ENCODE measurements at regions not wholly inside any gene's neighbourhood (a gene's known extent, or its start where the extent isn't known, plus 50 kb on each side); places are given as distances from the start of the nearest gene placed in this dataset.

DNA sequence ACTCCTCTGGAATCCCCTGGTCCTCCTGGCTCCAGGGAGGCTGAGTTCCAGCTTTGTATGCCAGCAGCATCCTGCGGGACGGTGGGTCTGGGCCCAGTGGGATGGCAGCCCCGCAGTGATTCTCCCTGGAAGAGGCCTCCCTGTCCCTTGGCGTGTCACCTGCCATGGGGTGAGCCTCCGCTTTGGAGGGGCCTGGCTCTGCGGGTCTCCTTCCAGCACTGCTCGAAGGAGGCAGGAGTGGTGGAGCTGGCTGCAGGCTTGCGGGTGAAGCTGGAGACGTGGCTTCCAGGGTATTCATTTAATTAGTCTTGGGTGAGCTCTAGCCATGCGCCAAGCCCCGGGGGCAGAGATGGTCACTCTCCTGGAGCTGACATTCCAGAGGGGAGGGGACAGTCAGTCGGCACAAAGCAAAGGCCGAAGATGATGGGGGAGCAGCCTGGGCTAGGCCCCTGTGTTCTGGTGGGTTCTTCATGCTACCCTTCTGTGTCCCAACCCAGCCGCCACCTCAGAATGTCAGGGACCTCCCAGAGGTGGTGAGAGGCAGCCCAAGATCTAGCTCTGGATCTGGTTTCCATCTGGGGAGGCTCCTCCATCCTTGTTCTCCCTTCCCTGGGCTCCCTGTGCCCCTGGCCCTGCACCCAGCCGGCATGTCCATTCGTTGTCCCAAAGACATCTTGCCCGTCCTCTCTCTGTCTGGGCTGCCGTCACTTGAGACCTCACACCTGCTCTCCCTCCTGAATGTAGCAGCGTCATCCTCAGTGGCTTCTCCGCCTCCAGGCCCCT is 1332.5 kb downstream of the BRD1 start:
- H3K9me3 ChIP-seq (ENCODE audit: insufficient read depth, low read depth, low read length) = no peaks in the 10 kb centered on the region
- no peaks in the 10 kb centered on the region for H3K4me1 ChIP-seq (ENCODE audit: insufficient read depth, low read length, poor library complexity, severe bottlenecking)
- H4K20me1 ChIP-seq (ENCODE audit: insufficient read depth, low read length, poor library complexity, severe bottlenecking) = no peaks in the 10 kb centered on the region
- no peaks in the 10 kb centered on the region for H3K27me3 ChIP-seq (ENCODE audit: insufficient read depth, low read length, poor library complexity, severe bottlenecking)
- H3K4me2 ChIP-seq (ENCODE audit: low read depth, low read length, poor library complexity, severe bottlenecking) = no peak overlapping the region
- no peak overlapping the region for H3K9ac ChIP-seq (ENCODE audit: low read depth, low read length, poor library complexity, severe bottlenecking)
- H3F3A ChIP-seq (ENCODE audit: low read depth) = no peaks in the 10 kb centered on the region
- no peaks in the 10 kb centered on the region for H3K79me2 ChIP-seq (ENCODE audit: insufficient read depth, low read length)
- no peak overlapping the region for H3K4me3 ChIP-seq (ENCODE audit: low read length, poor library complexity, severe bottlenecking)
- TF ChIP-seq EZH2phosphoT487 (IDR thresholded peaks at IDR 0.05; ENCODE audit: borderline replicate concordance) (no peak), CTCF (conservative IDR thresholded peaks at IDR 0.05; ENCODE audit: low read length) (no peak)
- H2AFZ ChIP-seq (ENCODE audit: low read length) = no peak overlapping the region
- no peaks in the 10 kb centered on the region for H3K9me2 ChIP-seq (replicated peaks; ENCODE audit: low read depth, low read length)
- no peaks in the 10 kb centered on the region for H3K36me3 ChIP-seq (ENCODE audit: insufficient read depth, low read length)

DNA sequence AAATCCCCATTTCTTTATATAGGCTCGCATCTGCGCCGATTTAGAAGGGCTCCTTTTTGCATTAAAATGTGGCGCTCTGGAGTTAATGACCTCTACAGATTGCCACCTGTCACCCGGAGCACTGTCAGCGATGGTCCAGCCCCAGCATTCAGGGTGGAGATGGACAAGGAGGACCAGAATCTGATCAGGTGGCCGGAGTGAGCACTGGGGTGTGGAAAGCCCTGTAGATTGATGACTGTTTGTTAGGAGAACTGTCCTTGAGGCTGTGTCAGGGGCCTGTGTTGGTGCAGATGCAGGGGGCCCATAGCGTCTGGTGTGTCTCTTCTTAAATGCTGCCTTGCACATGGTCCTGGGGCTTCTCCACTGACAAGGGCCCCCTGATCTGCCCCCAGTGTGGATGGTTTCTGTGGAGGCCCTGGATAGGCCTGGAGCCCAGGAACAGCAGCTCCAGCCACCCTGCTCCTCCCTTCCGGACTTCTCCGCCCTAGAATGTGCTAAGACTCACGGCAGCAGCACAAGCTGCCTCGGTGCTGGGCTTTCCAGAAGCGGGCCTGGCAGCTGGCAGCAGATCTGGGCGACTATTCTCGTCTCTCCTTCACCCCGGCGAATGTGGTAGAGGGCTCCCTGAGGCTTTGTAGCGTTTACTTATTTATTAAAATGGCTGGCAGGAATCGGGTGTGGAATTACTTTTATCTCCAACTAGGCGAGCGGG is 1333.3 kb downstream of the BRD1 start:
- H4K20me1 ChIP-seq (ENCODE audit: insufficient read depth, low read length, poor library complexity, severe bottlenecking) = no peaks in the 10 kb centered on the region
- no peaks in the 10 kb centered on the region for H3K27me3 ChIP-seq (ENCODE audit: insufficient read depth, low read length, poor library complexity, severe bottlenecking)
- TF ChIP-seq EZH2phosphoT487 (IDR thresholded peaks at IDR 0.05; ENCODE audit: borderline replicate concordance) = no peak
- no peak for TF ChIP-seq CTCF (conservative IDR thresholded peaks at IDR 0.05; ENCODE audit: low read length)
- no peak overlapping the region for H3K9ac ChIP-seq (ENCODE audit: low read depth, low read length, poor library complexity, severe bottlenecking)
- H3K36me3 ChIP-seq (ENCODE audit: insufficient read depth, low read length) = no peaks in the 10 kb centered on the region
- no peak overlapping the region for H3K4me3 ChIP-seq (ENCODE audit: low read length, poor library complexity, severe bottlenecking)
- no peaks in the 10 kb centered on the region for H3K9me3 ChIP-seq (ENCODE audit: insufficient read depth, low read depth, low read length)
- H3K4me2 ChIP-seq (ENCODE audit: low read depth, low read length, poor library complexity, severe bottlenecking) = no peak overlapping the region
- H3F3A ChIP-seq (ENCODE audit: low read depth) = no peaks in the 10 kb centered on the region
- H3K79me2 ChIP-seq (ENCODE audit: insufficient read depth, low read length) = no peaks in the 10 kb centered on the region
- H2AFZ ChIP-seq (ENCODE audit: low read length) = no peak overlapping the region
- H3K4me1 ChIP-seq (ENCODE audit: insufficient read depth, low read length, poor library complexity, severe bottlenecking) = no peaks in the 10 kb centered on the region
- H3K9me2 ChIP-seq (replicated peaks; ENCODE audit: low read depth, low read length) = no peaks in the 10 kb centered on the region

DNA sequence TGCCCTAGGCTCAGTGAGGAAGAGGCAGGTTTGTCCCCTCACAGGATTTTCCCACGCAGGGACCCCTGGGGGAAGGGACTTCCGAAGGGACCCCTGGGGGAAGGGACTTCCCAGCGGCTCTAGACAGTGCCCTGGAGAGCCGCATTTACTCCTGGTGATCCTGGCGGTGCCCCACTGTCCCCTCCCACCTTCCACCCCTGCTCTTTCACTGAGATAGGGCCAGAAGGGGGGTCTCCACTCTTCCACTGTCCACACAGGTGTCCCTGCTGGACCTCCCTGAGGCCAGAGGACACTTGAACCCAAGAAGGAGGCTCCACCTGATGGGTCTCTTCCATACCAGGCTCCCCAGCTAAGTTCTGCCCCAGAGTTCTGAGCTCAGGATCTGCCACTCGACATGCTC is 1333.9 kb downstream of the BRD1 start:
- no peaks in the 10 kb centered on the region for H3F3A ChIP-seq (ENCODE audit: low read depth)
- no peaks in the 10 kb centered on the region for H3K4me1 ChIP-seq (ENCODE audit: insufficient read depth, low read length, poor library complexity, severe bottlenecking)
- no peak overlapping the region for H3K9ac ChIP-seq (ENCODE audit: low read depth, low read length, poor library complexity, severe bottlenecking)
- H4K20me1 ChIP-seq (ENCODE audit: insufficient read depth, low read length, poor library complexity, severe bottlenecking) = no peaks in the 10 kb centered on the region
- no peaks in the 10 kb centered on the region for H3K79me2 ChIP-seq (ENCODE audit: insufficient read depth, low read length)
- no peaks in the 10 kb centered on the region for H3K9me3 ChIP-seq (ENCODE audit: insufficient read depth, low read depth, low read length)
- H3K9me2 ChIP-seq (replicated peaks; ENCODE audit: low read depth, low read length) = no peaks in the 10 kb centered on the region
- H3K27me3 ChIP-seq (ENCODE audit: insufficient read depth, low read length, poor library complexity, severe bottlenecking) = no peaks in the 10 kb centered on the region
- no peak overlapping the region for H3K4me2 ChIP-seq (ENCODE audit: low read depth, low read length, poor library complexity, severe bottlenecking)
- TF ChIP-seq CTCF (conservative IDR thresholded peaks at IDR 0.05; ENCODE audit: low read length) = no peak
- TF ChIP-seq EZH2phosphoT487 (IDR thresholded peaks at IDR 0.05; ENCODE audit: borderline replicate concordance) = no peak
- no peak overlapping the region for H2AFZ ChIP-seq (ENCODE audit: low read length)
- H3K4me3 ChIP-seq (ENCODE audit: low read length, poor library complexity, severe bottlenecking) = no peak overlapping the region
- H3K36me3 ChIP-seq (ENCODE audit: insufficient read depth, low read length) = no peaks in the 10 kb centered on the region
